HCT116 (cell line): ENCODE measurements at regions not wholly inside any gene's neighbourhood (a gene's known extent, or its start where the extent isn't known, plus 50 kb on each side); places are given as distances from the start of the nearest gene placed in this dataset.

Experiments
- ATAC-seq: fragments of 200-7000 bp; cut with Tn5 transposase; 2 replicates; pipeline ENCODE4 v1.9.1; 2020; ENCODE audit warnings: mild to moderate bottlenecking, moderate library complexity
- BruUV-seq: library from RNA; stranded (reverse); fragments of 400-500 nt; replicated peaks from 2 replicates; lab custom pipeline; 2021; lab: Mats Ljungman, UMichigan
- CTCF ChIA-PET: fragments of 300-600 bp; sonication (Branson Sonifier 250); formaldehyde crosslinking; loops from one replicate; lab custom pipeline; 2021; ENCODE audit warnings: antibody characterized with exemption; lab: Charles Lee
- POLR2A ChIA-PET: fragments of 300-600, 350-600 bp; sonication (Branson Sonifier 250); formaldehyde crosslinking; loops from one replicate; lab custom pipeline; 2021; ENCODE audit warnings: antibody characterized with exemption; lab: Charles Lee
- RAD21 ChIA-PET, 2 experiments: fragments of 300-600 bp; sonication (Branson Sonifier 250); formaldehyde crosslinking; loops; one replicate each; lab custom pipeline; 2023; ENCODE audit warnings: low total read pairs in 2 of 2; ENCODE audit not compliant: uncharacterized antibody in 2 of 2, unreplicated experiment in 2 of 2, low non-redundant PET in 1 of 2; lab: Charles Lee
- DNase-seq: peaks from one replicate; pipeline ENCODE4 v3.0.0-alpha.2; 2010; ENCODE audit warnings: low read depth, low spot score
- H2AFZ ChIP-seq: fragments of 200-600 bp; shearing (Covaris generic), sonication (generic); 2 replicates; pipeline ENCODE4 v1.6.1; 2017; ENCODE audit warnings: low read depth, mixed run types, mixed read lengths, antibody characterized with exemption, low read length; ENCODE audit not compliant: poor library complexity, severe bottlenecking
- H3K27ac ChIP-seq: 2 replicates; pipeline ENCODE4 v1.5.1; 2012; ENCODE audit warnings: low read depth, low read length
- H3K27me3 ChIP-seq: fragments of 200-600 bp; sonication (generic); 2 replicates; pipeline ENCODE4 v1.6.1; 2016; ENCODE audit warnings: mixed run types, low read length, mixed read lengths; ENCODE audit not compliant: insufficient read depth
- H3K36me3 ChIP-seq, 2 experiments: fragments of 200-500 bp in 1 of 2; fragments of 200-600 bp in 1 of 2; sonication (Bioruptor generic) in 1 of 2; sonication (generic) in 1 of 2; 2 replicates each; pipeline versions ENCODE4 v1.5.1 to v1.6.1; 2014 to 2016; ENCODE audit warnings: low read length in 2 of 2, inconsistent platforms in 1 of 2, mixed read lengths in 1 of 2, mixed run types in 1 of 2; ENCODE audit not compliant: insufficient read depth in 2 of 2, control insufficient read depth in 1 of 2
- H3K4me1 ChIP-seq, 2 experiments: fragments of 200-600 bp in 1 of 2; sonication (generic) in 1 of 2; 2 replicates each; pipeline versions ENCODE4 v1.5.1 to v1.6.1; 2012 to 2017; ENCODE audit warnings: low read length in 2 of 2, inconsistent platforms in 1 of 2, mild to moderate bottlenecking in 1 of 2, mixed read lengths in 1 of 2, mixed run types in 1 of 2, moderate library complexity in 1 of 2; ENCODE audit not compliant: insufficient read depth in 2 of 2, control insufficient read depth in 1 of 2
- H3K4me2 ChIP-seq: fragments of 200-600 bp; sonication (generic); 2 replicates; pipeline ENCODE4 v1.6.1; 2017; ENCODE audit warnings: mixed run types, low read length, mixed read lengths
- H3K4me3 ChIP-seq, 2 experiments: fragments of 200-600 bp in 1 of 2; sonication (generic) in 1 of 2; replicated peaks in 1 of 2; 2 replicates each; pipeline ENCODE4 v1.5.1; 2011 to 2016; ENCODE audit warnings: low read length in 2 of 2, control low read depth in 1 of 2, low read depth in 1 of 2, mild to moderate bottlenecking in 1 of 2, mixed read lengths in 1 of 2, mixed run types in 1 of 2
- H3K79me2 ChIP-seq: fragments of 200-600 bp; sonication (generic); 2 replicates; pipeline ENCODE4 v1.6.1; 2017; ENCODE audit warnings: mild to moderate bottlenecking, mixed run types, low read length, moderate library complexity, mixed read lengths; ENCODE audit not compliant: insufficient read depth
- H3K9ac ChIP-seq: fragments of 200-600 bp; sonication (generic); 2 replicates; pipeline ENCODE4 v1.6.1; 2016; ENCODE audit warnings: low read length, mixed read lengths
- H3K9me2 ChIP-seq: fragments of 200-600 bp; sonication (generic), shearing (Covaris generic); 2 replicates; pipeline ENCODE4 v1.6.1; 2017; ENCODE audit warnings: mixed run types, mild to moderate bottlenecking, moderate library complexity; ENCODE audit not compliant: insufficient read depth
- H3K9me3 ChIP-seq, 2 experiments: fragments of 200-500 bp in 1 of 2; fragments of 200-600 bp in 1 of 2; sonication (Bioruptor generic) in 1 of 2; sonication (generic) in 1 of 2; 2 replicates each; pipeline ENCODE4 v1.6.1; 2014 to 2017; ENCODE audit warnings: low read length in 2 of 2, mixed read lengths in 2 of 2, inconsistent platforms in 1 of 2, low read depth in 1 of 2, mild to moderate bottlenecking in 1 of 2, mixed run types in 1 of 2, moderate library complexity in 1 of 2; ENCODE audit not compliant: control insufficient read depth in 1 of 2, insufficient read depth in 1 of 2
- H4K20me1 ChIP-seq: fragments of 200-600 bp; sonication (generic), shearing (Covaris generic); 2 replicates; pipeline ENCODE4 v1.6.1; 2017; ENCODE audit warnings: mixed run types, mild to moderate bottlenecking, moderate library complexity; ENCODE audit not compliant: insufficient read depth
- EGR1 ChIP-seq: IDR thresholded peaks from 2 replicates; pipeline ENCODE4 v1.6.1; 2012; ENCODE audit warnings: low read depth
- ELF1 ChIP-seq: IDR thresholded peaks from 2 replicates; pipeline ENCODE4 v1.6.1; 2012; ENCODE audit warnings: low read depth, borderline replicate concordance
- EZH2 ChIP-seq: fragments of 200-600 bp; sonication (generic); IDR thresholded peaks from 2 replicates; pipeline ENCODE4 v1.6.1; 2017; ENCODE audit warnings: antibody characterized with exemption, mixed run types
- JUND ChIP-seq: IDR thresholded peaks from 2 replicates; pipeline ENCODE4 v1.6.1; 2012
- MAX ChIP-seq: IDR thresholded peaks from 2 replicates; pipeline ENCODE4 v1.6.1; 2012
- POLR2A ChIP-seq: IDR thresholded peaks from 2 replicates; pipeline ENCODE4 v1.7.0; 2011; ENCODE audit warnings: borderline replicate concordance; ENCODE audit not compliant: insufficient read depth, insufficient read length; ENCODE audit errors: extremely low read depth
- RAD21 ChIP-seq: IDR thresholded peaks from 2 replicates; pipeline ENCODE4 v1.6.1; 2012; ENCODE audit warnings: low read depth, mild to moderate bottlenecking
- REST ChIP-seq: IDR thresholded peaks from 2 replicates; pipeline ENCODE4 v1.6.1; 2012; ENCODE audit warnings: low read depth
- SIN3A ChIP-seq: IDR thresholded peaks from 2 replicates; pipeline ENCODE4 v1.6.1; 2012; ENCODE audit warnings: low read depth
- SP1 ChIP-seq: IDR thresholded peaks from 2 replicates; pipeline ENCODE4 v1.6.1; 2012; ENCODE audit warnings: low read depth
- YY1 ChIP-seq: IDR thresholded peaks from 2 replicates; pipeline ENCODE4 v1.6.1; 2011; ENCODE audit warnings: low read length, low read depth, moderate library complexity, mild to moderate bottlenecking; ENCODE audit not compliant: insufficient replicate concordance; ENCODE audit errors: extremely low read depth
- intact Hi-C: fragments of 100-400 bp; cut with micrococcal nuclease; formaldehyde crosslinking; loops from 2 replicates; pipeline ENCODE4 v1.10.0; 2022
- TF ChIP-seq, protein P1 (sequence below): IDR thresholded peaks from 2 replicates; pipeline ENCODE4 v1.6.1; 2012
- TF ChIP-seq, protein P2 (sequence below): IDR thresholded peaks from 2 replicates; pipeline ENCODE4 v1.6.1; 2011; ENCODE audit warnings: mild to moderate bottlenecking, low read length, moderate library complexity; ENCODE audit not compliant: insufficient replicate concordance; ENCODE audit errors: extremely low read depth

DNA sequence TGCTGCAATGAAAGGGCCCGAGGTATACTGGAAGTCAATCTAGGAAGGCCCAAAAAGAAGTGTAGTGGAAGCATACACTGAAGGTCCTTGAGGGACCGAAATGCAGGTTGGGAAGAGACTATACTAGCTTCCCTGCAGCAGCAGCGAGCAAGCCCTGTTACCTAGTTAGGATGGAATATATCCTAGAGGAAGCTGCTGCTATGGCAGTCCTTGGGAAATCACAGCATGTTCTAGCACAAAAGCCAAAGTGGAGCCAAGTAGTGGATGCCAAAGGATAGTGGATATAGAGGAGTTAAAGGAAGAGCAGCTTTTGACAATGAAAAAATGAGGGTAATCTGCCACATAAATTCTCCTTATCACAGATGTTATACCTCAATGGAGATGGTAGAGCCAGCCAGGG, 123.8 kb upstream of the STARD3NL start:
- Histone ChIP-seq H3K27ac (no peak overlapping the region), H3K79me2 (no peaks in the 10 kb centered on the region), H3K36me3 (no peaks in the 10 kb centered on the region), H3K4me2 (no peak overlapping the region), H3K9me3 (no peaks in the 10 kb centered on the region), H3K9me2 (0 out of 2 replicates have a peak, but pooled peaks cover 2% of the 10 kb centered on the region), H3K27me3 (no peaks in the 10 kb centered on the region; the same call in 1 of the 2 replicates), H2AFZ (no peak overlapping the region), H4K20me1 (no peaks in the 10 kb centered on the region), H3K4me3 (no peak overlapping the region), H3K9ac (no peak overlapping the region), H3K4me1 (no peaks in the 10 kb centered on the region)
- ChIA-PET CTCF (no interaction called here), RAD21 (no interaction called here), POLR2A (no interaction called here)
- ATAC-seq (no peak), DNase-seq (no peak)
- intact Hi-C loops = no loop called here
- no TSS peak for BruUV-seq
- TF ChIP-seq JUND (no peak), RAD21 (no peak), EZH2 (no peak), MAX (no peak), YY1 (no peak), EGR1 (no peak)
- TF ChIP-seq, protein P1, sequence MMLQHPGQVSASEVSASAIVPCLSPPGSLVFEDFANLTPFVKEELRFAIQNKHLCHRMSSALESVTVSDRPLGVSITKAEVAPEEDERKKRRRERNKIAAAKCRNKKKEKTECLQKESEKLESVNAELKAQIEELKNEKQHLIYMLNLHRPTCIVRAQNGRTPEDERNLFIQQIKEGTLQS = no peak

DNA sequence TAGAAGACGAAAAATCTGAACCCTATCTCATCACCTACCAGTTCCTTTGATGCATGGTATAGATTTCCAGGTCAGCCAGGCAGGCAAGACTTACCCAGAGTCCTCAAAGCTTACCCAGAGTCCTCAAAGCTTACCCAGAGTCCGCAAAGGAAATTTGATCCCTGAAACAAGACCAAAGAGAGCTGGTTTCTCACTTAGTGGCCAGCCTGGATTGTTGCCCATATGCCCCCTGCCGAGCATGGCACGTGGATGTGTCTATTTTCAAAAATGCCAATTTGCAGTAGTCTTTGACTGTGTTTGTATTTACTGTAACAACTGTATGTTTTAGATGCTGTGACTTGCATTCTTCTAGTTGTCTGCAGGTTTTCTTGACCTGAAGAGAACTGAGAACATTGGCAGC, 120.2 kb upstream of the STARD3NL start:
- H3K9me2 ChIP-seq = no peaks in the 10 kb centered on the region
- H3K9ac ChIP-seq = no peak overlapping the region
- no peak overlapping the region for H2AFZ ChIP-seq
- H3K79me2 ChIP-seq = no peaks in the 10 kb centered on the region
- BruUV-seq = no TSS peak
- DNase-seq (no peak), ATAC-seq (no peak)
- H3K36me3 ChIP-seq = no peaks in the 10 kb centered on the region
- intact Hi-C loops = no loop called here
- H3K4me1 ChIP-seq = no peaks in the 10 kb centered on the region
- POLR2A ChIA-PET = no interaction called here
- CTCF ChIA-PET = no interaction called here
- no peak overlapping the region for H3K4me3 ChIP-seq
- no peaks in the 10 kb centered on the region for H3K9me3 ChIP-seq
- H3K4me2 ChIP-seq = no peak overlapping the region
- no peak overlapping the region for H3K27ac ChIP-seq
- RAD21 ChIA-PET = no interaction called here
- H3K27me3 ChIP-seq = no peaks in the 10 kb centered on the region; the same call in 1 of the 2 replicates
- no peaks in the 10 kb centered on the region for H4K20me1 ChIP-seq
- no peak for TF ChIP-seq POLR2A
- no peak for TF ChIP-seq SP1
- no peak for TF ChIP-seq JUND
- no peak for TF ChIP-seq ELF1
- no peak for TF ChIP-seq REST
- TF ChIP-seq, protein P2, sequence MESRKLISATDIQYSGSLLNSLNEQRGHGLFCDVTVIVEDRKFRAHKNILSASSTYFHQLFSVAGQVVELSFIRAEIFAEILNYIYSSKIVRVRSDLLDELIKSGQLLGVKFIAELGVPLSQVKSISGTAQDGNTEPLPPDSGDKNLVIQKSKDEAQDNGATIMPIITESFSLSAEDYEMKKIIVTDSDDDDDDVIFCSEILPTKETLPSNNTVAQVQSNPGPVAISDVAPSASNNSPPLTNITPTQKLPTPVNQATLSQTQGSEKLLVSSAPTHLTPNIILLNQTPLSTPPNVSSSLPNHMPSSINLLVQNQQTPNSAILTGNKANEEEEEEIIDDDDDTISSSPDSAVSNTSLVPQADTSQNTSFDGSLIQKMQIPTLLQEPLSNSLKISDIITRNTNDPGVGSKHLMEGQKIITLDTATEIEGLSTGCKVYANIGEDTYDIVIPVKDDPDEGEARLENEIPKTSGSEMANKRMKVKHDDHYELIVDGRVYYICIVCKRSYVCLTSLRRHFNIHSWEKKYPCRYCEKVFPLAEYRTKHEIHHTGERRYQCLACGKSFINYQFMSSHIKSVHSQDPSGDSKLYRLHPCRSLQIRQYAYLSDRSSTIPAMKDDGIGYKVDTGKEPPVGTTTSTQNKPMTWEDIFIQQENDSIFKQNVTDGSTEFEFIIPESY = no peak
- TF ChIP-seq SIN3A = no peak
- no peak for TF ChIP-seq YY1
